ENCODE measurements at regions not wholly inside any gene's neighbourhood (a gene's known extent, or its start where the extent isn't known, plus 50 kb on each side); places are given as distances from the start of the nearest gene placed in this dataset.
A peak's percentile ranks its signal among the peaks of the same experiment; 100 is the strongest.

- no peak for DNase-seq
Measured at GRCh38 chr5:145345511-145346287, 489.4 kb downstream of the PRELID2 start.

- no peak for DNase-seq
Measured at GRCh38 chr5:145341842-145342241, 493.3 kb downstream of the PRELID2 start.

- no peak for DNase-seq
Measured at GRCh38 chr5:145340099-145340498, 495.0 kb downstream of the PRELID2 start.

- DNase-seq: no peak
Measured at GRCh38 chr5:145324767-145325479, 510.2 kb downstream of the PRELID2 start.

GRCh38 chr5:145324101-145324500 lies 511.0 kb downstream of the PRELID2 start:
- DNase-seq: no peak

GRCh38 chr5:145316282-145316681 lies 518.9 kb downstream of the PRELID2 start:
- no peak for DNase-seq

GRCh38 chr5:145307866-145308382 lies 527.2 kb downstream of the PRELID2 start:
- DNase-seq: no peak

- DNase-seq: no peak
Measured at GRCh38 chr5:145295236-145295835, 539.8 kb downstream of the PRELID2 start.

GRCh38 chr5:145294331-145294730 lies 540.8 kb downstream of the PRELID2 start:
- no peak for DNase-seq

- DNase-seq: no peak
Measured at GRCh38 chr5:145293716-145294115, 541.4 kb downstream of the PRELID2 start.

- no peak for DNase-seq
Measured at GRCh38 chr5:145292278-145292677, 542.9 kb downstream of the PRELID2 start.

GRCh38 chr5:145283141-145283810 lies 551.9 kb downstream of the PRELID2 start:
- DNase-seq: no peak

- DNase-seq: no peak
Measured at GRCh38 chr5:145280806-145281205, 554.3 kb downstream of the PRELID2 start.

GRCh38 chr5:145280214-145280613 lies 554.9 kb downstream of the PRELID2 start:
- no peak for DNase-seq

GRCh38 chr5:145260670-145261069 lies 574.5 kb downstream of the PRELID2 start:
- DNase-seq: no peak

GRCh38 chr5:145247745-145248040 lies 587.4 kb downstream of the PRELID2 start:
- no peak for DNase-seq

GRCh38 chr5:145246961-145247744 lies 588.0 kb downstream of the PRELID2 start:
- no peak for DNase-seq

- DNase-seq: no peak
Measured at GRCh38 chr5:145246379-145246778, 588.8 kb downstream of the PRELID2 start.

- no peak for DNase-seq
Measured at GRCh38 chr5:145245354-145245753, 589.8 kb downstream of the PRELID2 start.

GRCh38 chr5:145244788-145245187 lies 590.4 kb downstream of the PRELID2 start:
- DNase-seq: no peak

GRCh38 chr5:145244251-145244650 lies 590.9 kb downstream of the PRELID2 start:
- no peak for DNase-seq

GRCh38 chr5:145243016-145243415 lies 592.1 kb downstream of the PRELID2 start:
- peak; percentile 46 for DNase-seq

- peak; percentile 25 for DNase-seq
Measured at GRCh38 chr5:145242551-145242950, 592.6 kb downstream of the PRELID2 start.

Measured in NCI-H446 treated with DMSO at 0.1 percent for 48 hours (cell line).